IMR-90 (cell line): ENCODE measurements at regions not wholly inside any gene's neighbourhood (a gene's known extent, or its start where the extent isn't known, plus 50 kb on each side); places are given as distances from the start of the nearest gene placed in this dataset.

Experiments used
- ATAC-seq: fragments of 200-7000 bp; cut with Tn5 transposase; 2 replicates; pipeline ENCODE4 v1.9.1; 2020; ENCODE audit warnings: low read depth, mild to moderate bottlenecking, moderate library complexity
- BruUV-seq: library from RNA; stranded (reverse); fragments of 400-500 nt; replicated peaks from 2 replicates; lab custom pipeline; 2021; lab: Mats Ljungman, UMichigan
- CTCF ChIA-PET: fragments of 300-600 bp; formaldehyde crosslinking; extraction: SDS; loops from one replicate; lab custom pipeline; 2021; ENCODE audit warnings: antibody characterized with exemption; lab: Yijun Ruan, JAX
- POLR2A ChIA-PET: fragments of 300-600 bp; sonication (Branson Sonifier 250); formaldehyde crosslinking; loops from one replicate; lab custom pipeline; 2022; ENCODE audit warnings: antibody characterized with exemption; ENCODE audit not compliant: unreplicated experiment; lab: Charles Lee
- DNase-seq: peaks from one replicate; pipeline ENCODE4 v3.0.0; 2013
- H2AFZ ChIP-seq: replicated peaks from 2 replicates; pipeline ENCODE3; 2013; ENCODE audit warnings: low read length, mild to moderate bottlenecking; ENCODE audit not compliant: poor library complexity
- H2AK5ac ChIP-seq: 2 replicates; pipeline ENCODE4 v1.6.1; 2013; ENCODE audit warnings: low read depth, low read length, inconsistent platforms
- H2AK9ac ChIP-seq: replicated peaks from 2 replicates; pipeline ENCODE3; 2013; ENCODE audit warnings: mild to moderate bottlenecking, low read depth, low read length, moderate library complexity; ENCODE audit not compliant: poor library complexity
- H2BK120ac ChIP-seq: 2 replicates; pipeline ENCODE4 v1.6.1; 2013; ENCODE audit warnings: low read depth, low read length, inconsistent platforms
- H2BK15ac ChIP-seq: 3 replicates; pipeline ENCODE4 v1.6.1; 2013; ENCODE audit warnings: low read depth, low read length, inconsistent platforms
- H2BK20ac ChIP-seq: 2 replicates; pipeline ENCODE4 v1.6.1; 2013; ENCODE audit warnings: low read depth, mild to moderate bottlenecking, inconsistent platforms, low read length, moderate library complexity
- H2BK5ac ChIP-seq: 2 replicates; pipeline ENCODE4 v1.6.1; 2013; ENCODE audit warnings: mild to moderate bottlenecking, low read depth, low read length, inconsistent platforms; ENCODE audit not compliant: poor library complexity, severe bottlenecking
- H3K14ac ChIP-seq: replicated peaks from 2 replicates; pipeline ENCODE4 v1.6.1; 2013; ENCODE audit warnings: low read depth, low read length, inconsistent platforms
- H3K18ac ChIP-seq: 2 replicates; pipeline ENCODE4 v1.6.1; 2013; ENCODE audit warnings: low read depth, low read length, control low read depth
- H3K23ac ChIP-seq: 2 replicates; pipeline ENCODE4 v1.6.1; 2013; ENCODE audit warnings: low read depth, low read length, inconsistent platforms
- H3K27ac ChIP-seq: 2 replicates; pipeline ENCODE4 v1.5.1; 2013; ENCODE audit warnings: mild to moderate bottlenecking, control low read depth, low read length; ENCODE audit not compliant: insufficient read depth
- H3K27me3 ChIP-seq: 2 replicates; pipeline ENCODE4 v1.6.1; 2013; ENCODE audit warnings: low read length; ENCODE audit not compliant: control insufficient read depth, insufficient read depth
- H3K36me3 ChIP-seq: 2 replicates; pipeline ENCODE4 v1.6.1; 2013; ENCODE audit warnings: low read length, mixed read lengths; ENCODE audit not compliant: control insufficient read depth, insufficient read depth
- H3K4ac ChIP-seq: 2 replicates; pipeline ENCODE4 v1.6.1; 2013; ENCODE audit warnings: low read depth, low read length, inconsistent platforms
- H3K4me1 ChIP-seq: 2 replicates; pipeline ENCODE4 v1.6.1; 2013; ENCODE audit warnings: low read length, mixed read lengths; ENCODE audit not compliant: control insufficient read depth, insufficient read depth
- H3K4me2 ChIP-seq: 2 replicates; pipeline ENCODE4 v1.6.1; 2013; ENCODE audit warnings: low read depth, mild to moderate bottlenecking, control low read depth, low read length, moderate library complexity
- H3K4me3 ChIP-seq: 2 replicates; pipeline ENCODE4 v1.5.1; 2013; ENCODE audit warnings: low read depth, mild to moderate bottlenecking, control low read depth, low read length, moderate library complexity; ENCODE audit not compliant: insufficient read depth
- H3K56ac ChIP-seq: 2 replicates; pipeline ENCODE4 v1.6.1; 2013; ENCODE audit warnings: low read length, inconsistent platforms; ENCODE audit not compliant: insufficient read depth; ENCODE audit errors: extremely low read depth
- H3K79me1 ChIP-seq, 2 experiments: 2 replicates each; pipeline ENCODE4 v1.6.1; 2013; ENCODE audit warnings: low read length in 2 of 2, inconsistent platforms in 1 of 2, low read depth in 1 of 2
- H3K9ac ChIP-seq: 2 replicates; pipeline ENCODE4 v1.6.1; 2013; ENCODE audit warnings: low read depth, low read length, control low read depth
- H3K9me1 ChIP-seq: 2 replicates; pipeline ENCODE4 v1.6.1; 2013; ENCODE audit warnings: low read length, inconsistent platforms; ENCODE audit not compliant: insufficient read depth
- H3K9me3 ChIP-seq: 2 replicates; pipeline ENCODE4 v1.6.1; 2013; ENCODE audit warnings: low read length; ENCODE audit not compliant: control insufficient read depth, insufficient read depth
- H4K20me1 ChIP-seq: 2 replicates; pipeline ENCODE4 v1.6.1; 2013; ENCODE audit warnings: low read length, inconsistent platforms; ENCODE audit not compliant: insufficient read depth
- H4K5ac ChIP-seq: 2 replicates; pipeline ENCODE4 v1.6.1; 2013; ENCODE audit warnings: mild to moderate bottlenecking, low read depth, low read length, control low read depth
- H4K8ac ChIP-seq, 2 experiments: 2 replicates each; pipeline ENCODE4 v1.6.1; 2013; ENCODE audit warnings: low read depth in 2 of 2, low read length in 2 of 2, control low read depth in 1 of 2, inconsistent platforms in 1 of 2
- H4K91ac ChIP-seq: 2 replicates; pipeline ENCODE4 v1.6.1; 2013; ENCODE audit warnings: low read depth, low read length, inconsistent platforms; ENCODE audit not compliant: insufficient read depth
- BHLHE40 ChIP-seq: fragments of 150-350 bp; IDR thresholded peaks from 2 replicates; pipeline ENCODE4 v1.6.1; 2016; ENCODE audit warnings: mild to moderate bottlenecking, low read depth, low read length
- CEBPB ChIP-seq: IDR thresholded peaks from 2 replicates; pipeline ENCODE4 v1.6.1; 2012; ENCODE audit warnings: low read depth, low read length, improper control_type of control experiment
- CHD1 ChIP-seq: IDR thresholded peaks from 2 replicates; pipeline ENCODE4 v1.6.1; 2012; ENCODE audit warnings: low read depth, low read length, improper control_type of control experiment
- FOS ChIP-seq: fragments of 150-350 bp; IDR thresholded peaks from 2 replicates; pipeline ENCODE4 v1.6.1; 2016; ENCODE audit warnings: low read depth, low read length
- MAZ ChIP-seq: IDR thresholded peaks from 2 replicates; pipeline ENCODE4 v1.6.1; 2012; ENCODE audit warnings: low read depth, mild to moderate bottlenecking, low read length, improper control_type of control experiment, moderate library complexity, borderline replicate concordance
- MXI1 ChIP-seq: IDR thresholded peaks from 2 replicates; pipeline ENCODE4 v1.6.1; 2012; ENCODE audit warnings: low read depth, mild to moderate bottlenecking, low read length, moderate library complexity, borderline replicate concordance
- NFE2L2 ChIP-seq: fragments of 150-350 bp; IDR thresholded peaks from 2 replicates; pipeline ENCODE4 v1.6.1; 2016; ENCODE audit warnings: low read depth, mild to moderate bottlenecking, low read length
- POLR2A ChIP-seq: IDR thresholded peaks from 2 replicates; pipeline ENCODE4 v1.6.1; 2012; ENCODE audit warnings: mild to moderate bottlenecking, low read depth, low read length
- RCOR1 ChIP-seq: IDR thresholded peaks from 2 replicates; pipeline ENCODE4 v1.6.1; 2012; ENCODE audit warnings: mild to moderate bottlenecking, low read length, improper control_type of control experiment; ENCODE audit not compliant: insufficient replicate concordance
- RFX5 ChIP-seq: IDR thresholded peaks from 2 replicates; pipeline ENCODE4 v1.8.0; 2012; ENCODE audit warnings: low read depth, mild to moderate bottlenecking, low read length, moderate library complexity
- SMC3 ChIP-seq: fragments of 150-350 bp; IDR thresholded peaks from 2 replicates; pipeline ENCODE4 v1.6.1; 2016; ENCODE audit warnings: low read depth, mild to moderate bottlenecking, antibody characterized with exemption, low read length, moderate library complexity
- WGBS, 2 experiments: methylation state at CpG; one replicate each; pipeline versions ENCODE4 v1.1.5 to v1.1.7; 2013; ENCODE audit warnings: missing lambda C conversion rate in 2 of 2; ENCODE audit not compliant: insufficient read length in 1 of 2; ENCODE audit errors: extremely low coverage in 2 of 2; 5-methylcytosine and 5-hydroxymethylcytosine counted together
- dilution Hi-C: fragments of 300-500 bp; cut with HindIII; formaldehyde crosslinking; loops from one replicate; pipeline ENCODE4 v1.14.3; 2018; ENCODE audit warnings: low sequenced_read_pairs; ENCODE audit not compliant: unreplicated experiment
- in situ Hi-C: fragments of 300-500 bp; cut with MboI; formaldehyde crosslinking; loops from 3 replicates; pipeline ENCODE4 v1.14.3; 2019; ENCODE audit warnings: low sequenced_read_pairs, inconsistent platforms, mixed read lengths
- intact Hi-C: fragments of 100-400 bp; cut with micrococcal nuclease; formaldehyde crosslinking; loops from 2 replicates; pipeline ENCODE4 v1.10.0; 2022
- TF ChIP-seq, protein P1 (sequence below): conservative IDR thresholded peaks from 2 replicates; pipeline ENCODE4 v1.5.1; 2012; ENCODE audit warnings: mild to moderate bottlenecking, low read depth, low read length, improper control_type of control experiment
- TF ChIP-seq, protein P2 (sequence below): fragments of 150-350 bp; IDR thresholded peaks from 2 replicates; pipeline ENCODE4 v1.6.1; 2016; ENCODE audit warnings: low read depth, mild to moderate bottlenecking, low read length, moderate library complexity, borderline replicate concordance
- TF ChIP-seq, protein P3 (sequence below): fragments of 150-350 bp; IDR thresholded peaks from 2 replicates; pipeline ENCODE4 v1.6.1; 2017; ENCODE audit warnings: mild to moderate bottlenecking, antibody characterized with exemption, low read length, low read depth

DNA sequence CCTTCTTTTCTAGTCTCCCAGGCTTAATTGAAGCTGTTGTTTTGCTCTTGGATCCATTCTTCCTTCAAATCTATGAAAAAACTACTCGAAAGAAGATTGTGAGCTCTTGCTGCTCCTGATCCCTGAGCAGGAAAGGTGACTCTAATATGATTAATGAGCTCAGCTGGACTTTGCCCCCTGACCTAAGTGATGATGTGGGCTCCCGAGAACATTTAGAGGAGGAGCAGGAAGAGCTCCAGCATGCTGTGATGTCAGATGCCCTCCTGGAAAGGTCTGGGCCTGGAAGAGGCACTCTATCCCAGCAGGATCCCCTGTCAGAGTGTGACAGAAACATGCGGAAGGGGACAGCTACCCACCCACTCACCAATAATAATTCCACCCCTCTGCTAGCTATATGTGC is 117.9 kb upstream of the PELI1 start:
- intact Hi-C loops (loop anchor here (5.0 kb wide), 1 partner anchor 60 kb away; no protein-coding TSS in a partner anchor), in situ Hi-C loops (no loop called here), dilution Hi-C loops (no loop called here)
- H4K20me1 ChIP-seq, result no peaks in the 10 kb centered on the region
- H3K56ac ChIP-seq, result no peak overlapping the region
- CTCF ChIA-PET, result interaction anchor here (0.6 kb wide), 1 partner anchor 43 kb away, joined by 3 read pairs; no protein-coding TSS in a partner anchor
- H3K4me1 ChIP-seq, result no peaks in the 10 kb centered on the region
- no peak overlapping the region for H3K9ac ChIP-seq
- H2BK120ac ChIP-seq, result no peak overlapping the region
- H3K4me2 ChIP-seq, result no peak overlapping the region
- no peak overlapping the region for H2BK15ac ChIP-seq
- H3K4me3 ChIP-seq, result no peak overlapping the region
- no peak overlapping the region for H2AK9ac ChIP-seq
- H3K9me1 ChIP-seq, result no peaks in the 10 kb centered on the region
- H3K27me3 ChIP-seq, result peaks cover 5% of the 10 kb centered on the region
- no peak overlapping the region for H3K27ac ChIP-seq
- H3K23ac ChIP-seq, result no peak overlapping the region
- H4K8ac ChIP-seq, result no peak overlapping the region
- no peak overlapping the region for H3K18ac ChIP-seq
- H3K4ac ChIP-seq, result no peak overlapping the region
- H2AFZ ChIP-seq, result no peak overlapping the region
- BruUV-seq, result no TSS peak
- DNase-seq (no peak), ATAC-seq (no peak)
- H3K79me1 ChIP-seq, result no peaks in the 10 kb centered on the region
- TF ChIP-seq, protein P1, sequence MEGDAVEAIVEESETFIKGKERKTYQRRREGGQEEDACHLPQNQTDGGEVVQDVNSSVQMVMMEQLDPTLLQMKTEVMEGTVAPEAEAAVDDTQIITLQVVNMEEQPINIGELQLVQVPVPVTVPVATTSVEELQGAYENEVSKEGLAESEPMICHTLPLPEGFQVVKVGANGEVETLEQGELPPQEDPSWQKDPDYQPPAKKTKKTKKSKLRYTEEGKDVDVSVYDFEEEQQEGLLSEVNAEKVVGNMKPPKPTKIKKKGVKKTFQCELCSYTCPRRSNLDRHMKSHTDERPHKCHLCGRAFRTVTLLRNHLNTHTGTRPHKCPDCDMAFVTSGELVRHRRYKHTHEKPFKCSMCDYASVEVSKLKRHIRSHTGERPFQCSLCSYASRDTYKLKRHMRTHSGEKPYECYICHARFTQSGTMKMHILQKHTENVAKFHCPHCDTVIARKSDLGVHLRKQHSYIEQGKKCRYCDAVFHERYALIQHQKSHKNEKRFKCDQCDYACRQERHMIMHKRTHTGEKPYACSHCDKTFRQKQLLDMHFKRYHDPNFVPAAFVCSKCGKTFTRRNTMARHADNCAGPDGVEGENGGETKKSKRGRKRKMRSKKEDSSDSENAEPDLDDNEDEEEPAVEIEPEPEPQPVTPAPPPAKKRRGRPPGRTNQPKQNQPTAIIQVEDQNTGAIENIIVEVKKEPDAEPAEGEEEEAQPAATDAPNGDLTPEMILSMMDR, result no peak
- TF ChIP-seq, protein P2, sequence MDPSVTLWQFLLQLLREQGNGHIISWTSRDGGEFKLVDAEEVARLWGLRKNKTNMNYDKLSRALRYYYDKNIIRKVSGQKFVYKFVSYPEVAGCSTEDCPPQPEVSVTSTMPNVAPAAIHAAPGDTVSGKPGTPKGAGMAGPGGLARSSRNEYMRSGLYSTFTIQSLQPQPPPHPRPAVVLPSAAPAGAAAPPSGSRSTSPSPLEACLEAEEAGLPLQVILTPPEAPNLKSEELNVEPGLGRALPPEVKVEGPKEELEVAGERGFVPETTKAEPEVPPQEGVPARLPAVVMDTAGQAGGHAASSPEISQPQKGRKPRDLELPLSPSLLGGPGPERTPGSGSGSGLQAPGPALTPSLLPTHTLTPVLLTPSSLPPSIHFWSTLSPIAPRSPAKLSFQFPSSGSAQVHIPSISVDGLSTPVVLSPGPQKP, result no peak
- TF ChIP-seq NFE2L2 (no peak), CEBPB (no peak), CHD1 (no peak), FOS (no peak), BHLHE40 (no peak), POLR2A (no peak), SMC3 (no peak), MXI1 (no peak), RFX5 (no peak), RCOR1 (no peak), MAZ (no peak)
- TF ChIP-seq, protein P3, sequence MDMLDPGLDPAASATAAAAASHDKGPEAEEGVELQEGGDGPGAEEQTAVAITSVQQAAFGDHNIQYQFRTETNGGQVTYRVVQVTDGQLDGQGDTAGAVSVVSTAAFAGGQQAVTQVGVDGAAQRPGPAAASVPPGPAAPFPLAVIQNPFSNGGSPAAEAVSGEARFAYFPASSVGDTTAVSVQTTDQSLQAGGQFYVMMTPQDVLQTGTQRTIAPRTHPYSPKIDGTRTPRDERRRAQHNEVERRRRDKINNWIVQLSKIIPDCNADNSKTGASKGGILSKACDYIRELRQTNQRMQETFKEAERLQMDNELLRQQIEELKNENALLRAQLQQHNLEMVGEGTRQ, result no peak
- no peak overlapping the region for H2AK5ac ChIP-seq
- no peak overlapping the region for H2BK20ac ChIP-seq
- H2BK5ac ChIP-seq, result no peak overlapping the region
- H4K91ac ChIP-seq, result no peak overlapping the region
- POLR2A ChIA-PET, result no interaction called here
- no peaks in the 10 kb centered on the region for H3K36me3 ChIP-seq
- no peaks in the 10 kb centered on the region for H3K9me3 ChIP-seq
- H4K5ac ChIP-seq, result no peak overlapping the region
- no CpG with 5 or more reads among the region's 3 CpGs for WGBS, 2 experiments
- no peak overlapping the region for H3K14ac ChIP-seq
